ENCODE measurements at regions not wholly inside any gene's neighbourhood (a gene's known extent, or its start where the extent isn't known, plus 50 kb on each side); places are given as distances from the start of the nearest gene placed in this dataset.

DNA sequence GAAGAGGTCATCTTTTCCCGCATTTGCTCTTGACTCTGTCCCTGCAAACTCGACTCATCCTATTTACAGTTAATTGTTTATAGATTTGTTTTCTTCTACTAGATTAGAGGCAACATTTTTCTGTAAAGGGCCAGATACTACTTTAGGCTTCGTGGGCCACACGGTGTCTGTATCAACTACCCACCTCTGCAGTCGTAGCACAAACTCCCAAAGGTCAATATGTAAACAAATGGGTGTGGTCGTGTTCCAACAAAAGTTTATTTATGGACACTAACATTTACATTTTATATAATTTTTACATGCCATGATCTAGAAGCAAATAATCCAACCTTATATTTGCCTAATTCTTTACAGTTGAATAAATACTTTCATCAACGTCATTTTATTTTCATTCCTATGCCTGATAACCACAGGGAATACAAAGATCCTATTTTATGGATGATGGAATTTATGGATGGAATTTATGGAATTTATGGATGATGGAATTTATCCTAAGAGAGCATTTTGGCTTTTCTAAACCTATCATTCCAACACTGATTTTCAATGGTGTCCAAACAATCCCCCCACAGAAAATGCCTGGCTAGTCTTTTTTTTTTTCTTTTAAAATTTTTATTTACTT, 232.8 kb downstream of the MYLK4 start:
- Histone ChIP-seq H3K9me3 (no peaks in the 10 kb centered on the region), H3K4me3 (no peak overlapping the region), H3K36me3 (no peaks in the 10 kb centered on the region), H3K4me1 (ENCODE audit: insufficient read depth) (no peaks in the 10 kb centered on the region), H3K27ac (no peak overlapping the region), H3K27me3 (no peaks in the 10 kb centered on the region)
- TF ChIP-seq, protein P1, sequence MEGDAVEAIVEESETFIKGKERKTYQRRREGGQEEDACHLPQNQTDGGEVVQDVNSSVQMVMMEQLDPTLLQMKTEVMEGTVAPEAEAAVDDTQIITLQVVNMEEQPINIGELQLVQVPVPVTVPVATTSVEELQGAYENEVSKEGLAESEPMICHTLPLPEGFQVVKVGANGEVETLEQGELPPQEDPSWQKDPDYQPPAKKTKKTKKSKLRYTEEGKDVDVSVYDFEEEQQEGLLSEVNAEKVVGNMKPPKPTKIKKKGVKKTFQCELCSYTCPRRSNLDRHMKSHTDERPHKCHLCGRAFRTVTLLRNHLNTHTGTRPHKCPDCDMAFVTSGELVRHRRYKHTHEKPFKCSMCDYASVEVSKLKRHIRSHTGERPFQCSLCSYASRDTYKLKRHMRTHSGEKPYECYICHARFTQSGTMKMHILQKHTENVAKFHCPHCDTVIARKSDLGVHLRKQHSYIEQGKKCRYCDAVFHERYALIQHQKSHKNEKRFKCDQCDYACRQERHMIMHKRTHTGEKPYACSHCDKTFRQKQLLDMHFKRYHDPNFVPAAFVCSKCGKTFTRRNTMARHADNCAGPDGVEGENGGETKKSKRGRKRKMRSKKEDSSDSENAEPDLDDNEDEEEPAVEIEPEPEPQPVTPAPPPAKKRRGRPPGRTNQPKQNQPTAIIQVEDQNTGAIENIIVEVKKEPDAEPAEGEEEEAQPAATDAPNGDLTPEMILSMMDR (IDR thresholded peaks at IDR 0.05): no peak
- TF ChIP-seq POLR2A (IDR thresholded peaks at IDR 0.05) (no peak), EP300 (IDR thresholded peaks at IDR 0.05) (no peak)
- no peak for DNase-seq
- 46 to 60% (median 48%) methylated on average over 7 of the region's 7 CpGs for WGBS, 3 donors
- intact Hi-C loops (cut with DNase I): no loop called here

DNA sequence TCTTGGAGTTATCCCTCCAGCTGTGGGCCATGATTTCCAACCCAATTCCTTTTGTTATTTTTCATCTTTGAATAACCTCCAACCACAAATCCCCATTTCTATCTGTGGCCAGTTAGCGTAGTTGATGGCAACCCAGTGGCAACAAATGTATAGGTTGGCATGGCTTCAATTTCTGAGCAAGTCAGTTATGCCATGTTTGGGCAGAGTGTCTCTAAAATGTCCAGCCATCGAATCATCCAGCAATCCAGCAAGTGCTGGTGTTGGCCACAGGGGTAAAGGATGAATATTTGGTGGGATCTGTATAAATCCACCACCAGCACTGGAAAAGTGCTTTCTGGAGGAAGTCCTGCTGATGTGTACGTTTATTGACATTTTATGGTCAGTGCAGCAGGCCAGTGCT, 233.3 kb downstream of the MYLK4 start:
- Histone ChIP-seq H3K27me3 (no peaks in the 10 kb centered on the region), H3K36me3 (no peaks in the 10 kb centered on the region), H3K4me1 (ENCODE audit: insufficient read depth) (no peaks in the 10 kb centered on the region), H3K4me3 (no peak overlapping the region), H3K9me3 (no peaks in the 10 kb centered on the region), H3K27ac (no peak overlapping the region)
- 82 to 88% (median 88%) methylated on average over 3 of the region's 3 CpGs for WGBS, 3 donors
- intact Hi-C loops (cut with DNase I): no loop called here
- no peak for DNase-seq
- no peak for TF ChIP-seq EP300 (IDR thresholded peaks at IDR 0.05)
- TF ChIP-seq, protein P1 (IDR thresholded peaks at IDR 0.05): no peak
- TF ChIP-seq POLR2A (IDR thresholded peaks at IDR 0.05): no peak

DNA sequence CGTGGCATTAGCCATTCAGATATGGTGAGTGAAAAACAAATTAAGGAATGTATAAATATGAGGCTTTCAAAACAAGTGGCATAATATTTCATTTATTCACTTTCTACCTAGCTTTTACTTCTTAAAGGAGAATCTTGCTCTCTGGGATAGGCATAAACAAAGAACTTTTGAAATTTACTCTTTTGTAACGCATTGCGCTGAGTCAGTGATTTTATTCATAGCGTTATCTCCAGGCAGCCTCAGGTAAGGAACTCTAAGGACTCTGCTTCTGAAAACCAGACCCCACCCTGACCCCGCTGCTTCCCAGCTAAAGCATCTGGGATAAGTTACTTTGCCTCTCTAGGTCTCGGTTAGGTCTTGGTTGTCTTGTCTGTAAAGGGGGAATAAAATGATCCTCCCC, 234.7 kb downstream of the MYLK4 start:
- no peaks in the 10 kb centered on the region for H3K36me3 ChIP-seq
- DNase-seq: no peak
- 78 to 86% (median 82%) methylated on average over 6 of the region's 6 CpGs for WGBS, 3 donors
- H3K27ac ChIP-seq: no peak overlapping the region
- intact Hi-C loops (cut with DNase I): no loop called here
- H3K9me3 ChIP-seq: no peaks in the 10 kb centered on the region
- no peak for TF ChIP-seq POLR2A (IDR thresholded peaks at IDR 0.05)
- TF ChIP-seq, protein P1 (IDR thresholded peaks at IDR 0.05): no peak
- TF ChIP-seq EP300 (IDR thresholded peaks at IDR 0.05): no peak
- no peak overlapping the region for H3K4me3 ChIP-seq
- no peaks in the 10 kb centered on the region for H3K27me3 ChIP-seq
- H3K4me1 ChIP-seq (ENCODE audit: insufficient read depth): no peaks in the 10 kb centered on the region

DNA sequence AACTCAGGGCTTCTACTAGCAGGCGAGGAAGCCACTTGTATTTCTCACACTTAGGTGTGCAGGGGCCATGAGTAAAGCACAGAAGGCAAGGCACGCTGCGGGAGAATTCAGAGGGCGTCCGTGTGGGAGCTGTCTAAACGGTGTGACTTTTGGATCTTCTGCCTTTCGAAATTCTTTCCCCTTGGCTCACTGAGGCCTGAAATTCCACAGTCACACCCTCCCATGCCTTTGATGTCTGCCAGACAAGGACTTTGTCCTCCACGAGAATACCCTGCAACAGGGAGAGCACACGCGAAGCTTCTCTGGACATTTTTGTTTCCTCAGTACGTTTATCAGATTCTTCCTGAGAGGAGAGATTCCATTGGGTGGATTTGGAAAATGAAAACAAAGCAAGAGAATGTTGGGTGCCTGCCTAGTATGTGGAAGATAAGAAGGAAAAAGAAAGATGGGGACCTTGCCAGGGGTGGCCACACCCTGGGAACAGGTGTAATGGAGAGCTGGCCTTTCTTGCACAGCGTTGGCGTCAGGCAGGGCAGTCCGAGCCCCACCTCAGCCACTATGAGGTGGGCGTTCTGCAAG, 235.7 kb downstream of the MYLK4 start:
- H3K36me3 ChIP-seq: no peaks in the 10 kb centered on the region
- TF ChIP-seq, protein P1 (IDR thresholded peaks at IDR 0.05): no peak
- TF ChIP-seq POLR2A (IDR thresholded peaks at IDR 0.05) (no peak), EP300 (IDR thresholded peaks at IDR 0.05) (no peak)
- DNase-seq: no peak
- H3K27ac ChIP-seq: no peak overlapping the region
- intact Hi-C loops (cut with DNase I): no loop called here
- no peaks in the 10 kb centered on the region for H3K27me3 ChIP-seq
- no peak overlapping the region for H3K4me3 ChIP-seq
- H3K4me1 ChIP-seq (ENCODE audit: insufficient read depth): no peaks in the 10 kb centered on the region
- 63 to 69% (median 64%) methylated on average over 15 of the region's 15 CpGs for WGBS, 3 donors
- no peaks in the 10 kb centered on the region for H3K9me3 ChIP-seq
